ENCODE measurements at regions not wholly inside any gene's neighbourhood (a gene's known extent, or its start where the extent isn't known, plus 50 kb on each side); places are given as distances from the start of the nearest gene placed in this dataset.

GRCh38 chr14:76929927-76930326 lies 98.6 kb downstream of the IRF2BPL start (continued):
- TF ChIP-seq ZNF462 (CRISPR knock-in tag; IDR thresholded peaks at IDR 0.05) (no peak), POLR2AphosphoS5 (IDR thresholded peaks at IDR 0.05; ENCODE audit: low read depth) (no peak), JUNB (IDR thresholded peaks at IDR 0.05; ENCODE audit: unreplicated experiment) (no peak), ZNF331 (CRISPR knock-in tag; IDR thresholded peaks at IDR 0.05; ENCODE audit: low read depth) (no peak), STAT1 (IDR thresholded peaks at IDR 0.05; ENCODE audit: unreplicated experiment) (no peak)

GRCh38 chr14:76927971-76928700 lies 100.4 kb downstream of the IRF2BPL start:
- Histone ChIP-seq H3F3A (replicated peaks; ENCODE audit: low read depth) (peaks cover 16% of the 10 kb centered on the region; the same call in 1 of the 2 replicates), H2AFZ (peak overlapping the region; percentile 83), H3K27ac (ENCODE audit: low read depth) (no peak overlapping the region; the same call in 1 of the 2 replicates), H3K4me1 (ENCODE audit: insufficient read depth) (peaks cover 76% of the 10 kb centered on the region), H3K79me2 (replicated peaks; ENCODE audit: insufficient read depth) (no peaks in the 10 kb centered on the region), H3K4me2 (no peak overlapping the region), H3K36me3 (ENCODE audit: insufficient read depth) (no peaks in the 10 kb centered on the region), H4K20me1 (replicated peaks; ENCODE audit: insufficient read depth) (no peaks in the 10 kb centered on the region), H3K27me3 (ENCODE audit: insufficient read depth) (no peaks in the 10 kb centered on the region), H3K9me2 (ENCODE audit: insufficient read depth) (no peaks in the 10 kb centered on the region), H3K4me3 (no peak overlapping the region)
- ATAC-seq (no peak), DNase-seq (ENCODE audit: low spot score) (no peak)
- no peaks in the 10 kb centered on the region for H3K9me3 Mint-ChIP-seq
- peaks cover 27% of the 10 kb centered on the region for H3K27me3 Mint-ChIP-seq (ENCODE audit: insufficient read depth, low read depth, poor library complexity)
- H3K36me3 Mint-ChIP-seq (ENCODE audit: low read depth): no peaks in the 10 kb centered on the region
- H3K4me1 Mint-ChIP-seq: peaks cover 71% of the 10 kb centered on the region
- no peak overlapping the region; the same call in 2 of the 3 replicates for H3K4me3 Mint-ChIP-seq
- H3K27ac Mint-ChIP-seq: peak overlapping the region; percentile 68; the same call in 1 of the 2 replicates
- TF ChIP-seq EZH2phosphoT487 (IDR thresholded peaks at IDR 0.05; ENCODE audit: unreplicated experiment): no peak
- no peak for TF ChIP-seq REST (IDR thresholded peaks at IDR 0.05; ENCODE audit: unreplicated experiment)
- no peak for TF ChIP-seq CREB1 (CRISPR knock-in tag; IDR thresholded peaks at IDR 0.05; ENCODE audit: low read depth)
- no peak for TF ChIP-seq EZH2 (IDR thresholded peaks at IDR 0.05; ENCODE audit: low read depth, unreplicated experiment)
- no peak for TF ChIP-seq CTCF (conservative IDR thresholded peaks at IDR 0.05; ENCODE audit: low read depth in 2 of 2)
- no peak for TF ChIP-seq NANOG (IDR thresholded peaks at IDR 0.05; ENCODE audit: borderline replicate concordance)
- no peak for TF ChIP-seq ZNF331 (CRISPR knock-in tag; IDR thresholded peaks at IDR 0.05; ENCODE audit: low read depth)
- TF ChIP-seq POLR2AphosphoS5 (IDR thresholded peaks at IDR 0.05; ENCODE audit: low read depth): no peak
- TF ChIP-seq ETS1 (IDR thresholded peaks at IDR 0.05): no peak
- no peak for TF ChIP-seq JUNB (IDR thresholded peaks at IDR 0.05; ENCODE audit: unreplicated experiment)
